HFFc6 (cell line): ENCODE measurements at regions not wholly inside any gene's neighbourhood (a gene's known extent, or its start where the extent isn't known, plus 50 kb on each side); places are given as distances from the start of the nearest gene placed in this dataset.
A peak's percentile ranks its signal among the peaks of the same experiment; 100 is the strongest.

Experiments
- DNase-seq: peaks from one replicate; pipeline ENCODE4 v3.0.0-alpha.2; 2018
- H3K27ac Mint-ChIP-seq: 2 replicates; pipeline ENCODE4 v1.8.0; 2020; ENCODE audit warnings: mild to moderate bottlenecking, mixed read lengths
- H3K27me3 Mint-ChIP-seq: 2 replicates; pipeline ENCODE4 v1.8.0; 2021; ENCODE audit warnings: mild to moderate bottlenecking, moderate library complexity, mixed read lengths; ENCODE audit not compliant: insufficient read depth
- H3K36me3 Mint-ChIP-seq: 2 replicates; pipeline ENCODE4 v1.8.0; 2021; ENCODE audit warnings: low read depth, mixed read lengths
- H3K4me1 Mint-ChIP-seq: 2 replicates; pipeline ENCODE4 v1.8.0; 2020; ENCODE audit warnings: low read depth, mixed read lengths
- H3K4me3 Mint-ChIP-seq: 2 replicates; pipeline ENCODE4 v1.8.0; 2020; ENCODE audit warnings: mild to moderate bottlenecking, moderate library complexity, mixed read lengths
- H3K9me3 Mint-ChIP-seq: 2 replicates; pipeline ENCODE4 v1.8.0; 2020; ENCODE audit warnings: mild to moderate bottlenecking, mixed read lengths
- TF ChIP-seq, protein P1 (sequence below): fragments of 200-600 bp; sonication (generic); IDR thresholded peaks from 2 replicates; pipeline ENCODE4 v1.5.0; 2021; ENCODE audit warnings: antibody characterized with exemption, mild to moderate bottlenecking

DNA sequence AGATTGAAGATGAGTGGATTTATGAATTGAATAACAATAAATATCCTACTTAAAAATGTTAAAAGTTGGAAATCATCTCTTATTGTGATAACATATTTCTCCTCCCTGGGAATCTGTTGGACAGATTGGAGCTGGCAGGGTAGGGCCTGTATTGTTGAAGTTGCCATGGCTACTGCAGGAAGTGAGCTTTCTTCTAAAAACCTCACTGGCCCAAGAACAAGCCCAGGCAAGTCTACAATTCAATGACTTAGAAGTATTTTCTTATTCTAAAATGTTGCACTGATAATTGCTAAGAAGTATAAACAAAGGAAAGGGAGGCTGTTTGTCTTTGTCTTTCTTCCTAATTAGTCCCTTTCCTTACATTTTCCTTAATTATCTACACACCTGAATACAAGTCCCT, 112.1 kb downstream of the DLEU7 start:
- H3K9me3 Mint-ChIP-seq, result peaks cover 6% of the 10 kb centered on the region; the same call in 1 of the 2 replicates
- H3K27ac Mint-ChIP-seq, result peak overlapping the region; percentile 54
- H3K4me1 Mint-ChIP-seq, result peaks cover 27% of the 10 kb centered on the region
- no peaks in the 10 kb centered on the region; the same call in 1 of the 2 replicates for H3K36me3 Mint-ChIP-seq
- no peak overlapping the region for H3K4me3 Mint-ChIP-seq
- DNase-seq, result peak; percentile 57
- H3K27me3 Mint-ChIP-seq, result peaks cover 9% of the 10 kb centered on the region
- TF ChIP-seq, protein P1, sequence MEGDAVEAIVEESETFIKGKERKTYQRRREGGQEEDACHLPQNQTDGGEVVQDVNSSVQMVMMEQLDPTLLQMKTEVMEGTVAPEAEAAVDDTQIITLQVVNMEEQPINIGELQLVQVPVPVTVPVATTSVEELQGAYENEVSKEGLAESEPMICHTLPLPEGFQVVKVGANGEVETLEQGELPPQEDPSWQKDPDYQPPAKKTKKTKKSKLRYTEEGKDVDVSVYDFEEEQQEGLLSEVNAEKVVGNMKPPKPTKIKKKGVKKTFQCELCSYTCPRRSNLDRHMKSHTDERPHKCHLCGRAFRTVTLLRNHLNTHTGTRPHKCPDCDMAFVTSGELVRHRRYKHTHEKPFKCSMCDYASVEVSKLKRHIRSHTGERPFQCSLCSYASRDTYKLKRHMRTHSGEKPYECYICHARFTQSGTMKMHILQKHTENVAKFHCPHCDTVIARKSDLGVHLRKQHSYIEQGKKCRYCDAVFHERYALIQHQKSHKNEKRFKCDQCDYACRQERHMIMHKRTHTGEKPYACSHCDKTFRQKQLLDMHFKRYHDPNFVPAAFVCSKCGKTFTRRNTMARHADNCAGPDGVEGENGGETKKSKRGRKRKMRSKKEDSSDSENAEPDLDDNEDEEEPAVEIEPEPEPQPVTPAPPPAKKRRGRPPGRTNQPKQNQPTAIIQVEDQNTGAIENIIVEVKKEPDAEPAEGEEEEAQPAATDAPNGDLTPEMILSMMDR, result no peak

DNA sequence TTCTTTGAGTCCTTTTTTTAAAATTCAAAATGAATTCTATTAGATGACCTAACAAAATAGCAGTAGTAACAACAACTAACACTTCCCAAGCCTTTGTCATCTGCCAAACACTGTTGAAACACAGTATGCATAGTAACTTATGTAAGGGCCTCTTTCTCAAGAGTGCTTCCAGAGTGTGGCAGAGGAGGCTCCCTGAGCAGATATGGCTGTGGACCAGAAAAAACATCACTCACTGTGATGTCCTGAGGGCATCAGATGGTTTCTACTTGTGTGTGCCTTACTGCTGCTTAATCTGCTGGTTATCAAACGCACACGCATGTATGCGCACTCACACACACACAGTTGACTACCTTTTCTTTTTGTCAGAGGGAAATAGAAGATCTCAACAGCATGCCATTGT, 110.8 kb downstream of the DLEU7 start:
- Mint-ChIP-seq H3K9me3 (peaks cover 6% of the 10 kb centered on the region; the same call in 1 of the 2 replicates), H3K27ac (no peak overlapping the region), H3K27me3 (peaks cover 5% of the 10 kb centered on the region), H3K36me3 (no peaks in the 10 kb centered on the region; the same call in 1 of the 2 replicates), H3K4me3 (no peak overlapping the region), H3K4me1 (peaks cover 27% of the 10 kb centered on the region)
- DNase-seq, result peak; percentile 77
- TF ChIP-seq, protein P1, result no peak

DNA sequence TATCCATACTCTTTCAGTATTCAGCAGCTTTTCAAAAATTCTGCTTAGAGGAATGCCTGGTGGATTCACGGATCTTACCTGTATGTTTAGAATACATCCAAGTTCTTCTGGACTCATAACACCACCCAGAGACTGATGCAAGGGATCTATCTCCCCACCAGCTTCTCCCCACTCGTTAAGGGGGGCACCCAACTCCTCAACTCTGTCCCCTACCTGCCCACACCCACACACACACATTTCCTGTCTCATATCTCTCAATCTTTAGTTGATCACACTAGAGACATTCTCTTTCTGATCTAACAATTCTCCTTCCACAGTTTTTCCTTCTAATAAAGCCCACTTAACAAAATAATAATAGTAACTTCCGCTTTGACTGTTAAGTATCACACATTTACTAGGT, 110.1 kb downstream of the DLEU7 start:
- Mint-ChIP-seq H3K4me3 (no peak overlapping the region), H3K27ac (no peak overlapping the region)

DNA sequence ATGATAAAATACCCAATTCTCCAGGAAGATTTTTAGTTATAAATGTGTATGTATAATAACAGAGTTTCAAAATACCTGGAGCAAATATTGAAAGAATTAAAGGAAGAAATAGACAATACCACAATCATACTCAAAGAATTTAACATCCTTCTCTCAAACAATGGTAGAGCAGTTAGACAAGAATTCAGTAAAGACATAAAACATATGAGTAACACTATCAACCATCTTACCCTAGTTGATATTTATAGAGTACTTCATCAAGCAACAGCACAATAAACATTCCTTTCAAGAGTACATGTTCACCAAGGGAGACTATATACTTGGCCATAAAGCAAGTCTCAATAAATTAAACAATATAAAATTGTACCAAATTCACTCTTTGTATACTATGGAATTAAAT, 108.4 kb downstream of the DLEU7 start:
- H3K36me3 Mint-ChIP-seq, result no peaks in the 10 kb centered on the region; the same call in 1 of the 2 replicates
- H3K9me3 Mint-ChIP-seq, result peaks cover under 1% of the 10 kb centered on the region; the same call in 1 of the 2 replicates
- no peak overlapping the region for H3K4me3 Mint-ChIP-seq
- peaks cover 9% of the 10 kb centered on the region for H3K27me3 Mint-ChIP-seq
- H3K27ac Mint-ChIP-seq, result no peak overlapping the region
- H3K4me1 Mint-ChIP-seq, result peaks cover 27% of the 10 kb centered on the region
- no peak for DNase-seq
- TF ChIP-seq, protein P1, result no peak

More for the DNA sequence above, 110.1 kb downstream of the DLEU7 start:
- H3K4me1 Mint-ChIP-seq, result peaks cover 27% of the 10 kb centered on the region
- DNase-seq, result no peak
- TF ChIP-seq, protein P1, result no peak
- peaks cover 6% of the 10 kb centered on the region; the same call in 1 of the 2 replicates for H3K9me3 Mint-ChIP-seq
- H3K27me3 Mint-ChIP-seq, result peaks cover 5% of the 10 kb centered on the region
- no peaks in the 10 kb centered on the region; the same call in 1 of the 2 replicates for H3K36me3 Mint-ChIP-seq

DNA sequence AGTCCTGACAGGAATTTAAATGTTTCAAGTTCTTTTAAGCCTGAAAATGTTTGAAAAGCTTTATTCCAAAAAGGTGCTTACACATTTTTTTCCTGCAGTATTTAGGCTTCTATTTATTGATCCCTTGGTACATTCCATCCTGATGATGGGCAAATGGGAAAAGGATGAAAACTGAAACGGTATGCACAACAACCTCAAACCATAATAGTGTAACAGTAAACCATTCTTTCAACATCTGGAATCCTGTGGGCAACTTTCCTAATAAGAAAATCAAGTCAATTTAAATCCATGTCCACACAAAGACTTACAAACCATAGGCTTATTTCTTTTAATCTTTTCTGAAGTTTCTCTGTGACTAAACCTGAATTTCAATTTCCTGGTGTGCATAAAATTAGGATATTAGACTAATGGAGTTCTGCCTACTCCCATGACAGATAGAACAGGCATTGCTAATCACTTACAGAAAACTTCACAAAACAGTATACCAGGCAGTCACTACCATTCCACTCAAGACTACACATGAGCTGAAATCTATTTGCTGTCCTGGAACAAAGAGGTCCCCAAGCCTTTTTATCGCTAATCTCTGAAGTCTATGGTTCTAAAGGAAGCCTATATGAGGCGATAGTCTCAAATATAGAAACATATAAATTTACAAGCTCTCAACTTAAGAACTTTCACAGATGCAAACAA, 103.3 kb downstream of the DLEU7 start:
- DNase-seq, result no peak
- Mint-ChIP-seq H3K4me1 (no peaks in the 10 kb centered on the region), H3K4me3 (no peak overlapping the region), H3K27me3 (peaks cover 18% of the 10 kb centered on the region), H3K9me3 (no peaks in the 10 kb centered on the region), H3K36me3 (no peaks in the 10 kb centered on the region), H3K27ac (no peak overlapping the region)
- TF ChIP-seq, protein P1, result no peak
